WTC11 (cell line): ENCODE measurements at regions not wholly inside any gene's neighbourhood (a gene's known extent, or its start where the extent isn't known, plus 50 kb on each side); places are given as distances from the start of the nearest gene placed in this dataset.

Source experiments
- ATAC-seq: fragments of 200-7000 bp; cut with Tn5 transposase; 2 replicates; pipeline ENCODE4 v1.10.0; 2021; ENCODE audit warnings: mild to moderate bottlenecking, moderate library complexity
- CTCF ChIA-PET: fragments of 300-600 bp; sonication (Branson Sonifier 250); formaldehyde crosslinking; loops from one replicate; lab custom pipeline; 2021; ENCODE audit warnings: antibody characterized with exemption; lab: Charles Lee
- POLR2A ChIA-PET: fragments of 350-600 bp; sonication (Branson Sonifier 250); formaldehyde crosslinking; loops from one replicate; lab custom pipeline; 2021; ENCODE audit warnings: antibody characterized with exemption; lab: Charles Lee
- DNase-seq: peaks from one replicate; pipeline ENCODE4 v3.0.0; 2021; ENCODE audit warnings: low spot score
- H3K27ac Mint-ChIP-seq: 2 replicates; pipeline ENCODE4 v1.8.0; 2021; ENCODE audit warnings: mixed read lengths
- H3K27me3 Mint-ChIP-seq: 2 replicates; pipeline ENCODE4 v1.8.0; 2021; ENCODE audit warnings: low read depth, mild to moderate bottlenecking, moderate library complexity, mixed read lengths
- H3K36me3 Mint-ChIP-seq: 2 replicates; pipeline ENCODE4 v1.8.0; 2021; ENCODE audit warnings: mixed read lengths
- H3K4me1 Mint-ChIP-seq: 2 replicates; pipeline ENCODE4 v1.8.0; 2022; ENCODE audit warnings: mixed read lengths
- H3K4me3 Mint-ChIP-seq: 2 replicates; pipeline ENCODE4 v1.8.0; 2021; ENCODE audit warnings: mild to moderate bottlenecking, moderate library complexity, mixed read lengths
- H3K9me3 Mint-ChIP-seq: 2 replicates; pipeline ENCODE4 v1.8.0; 2021; ENCODE audit warnings: mixed read lengths
- ELF4 ChIP-seq: sonication (generic); formaldehyde crosslinking; IDR thresholded peaks from 2 replicates; pipeline ENCODE4 v1.8.1; 2022; ENCODE audit warnings: low read depth, mild to moderate bottlenecking, moderate library complexity, missing genetic modification reagents
- ETV6 ChIP-seq: sonication (generic); formaldehyde crosslinking; IDR thresholded peaks from 2 replicates; pipeline ENCODE4 v1.8.1; 2022; ENCODE audit warnings: mild to moderate bottlenecking, missing genetic modification reagents
- FOXP1 ChIP-seq: sonication (generic); formaldehyde crosslinking; IDR thresholded peaks from 2 replicates; pipeline ENCODE4 v1.8.0; 2022; ENCODE audit warnings: missing genetic modification reagents, mild to moderate bottlenecking, moderate library complexity, borderline replicate concordance
- JAZF1 ChIP-seq: fragments of 250-450 bp; sonication (Bioruptor Pico); IDR thresholded peaks from 2 replicates; pipeline ENCODE4 v1.9.0; 2021; ENCODE audit warnings: moderate library complexity, mild to moderate bottlenecking, inconsistent platforms
- NFYB ChIP-seq: sonication (generic); formaldehyde crosslinking; conservative IDR thresholded peaks from 2 replicates; pipeline ENCODE4 v1.8.0; 2022; ENCODE audit warnings: low read depth, missing genetic modification reagents
- NR3C1 ChIP-seq: sonication (generic); formaldehyde crosslinking; conservative IDR thresholded peaks from 2 replicates; pipeline ENCODE4 v1.8.1; 2023; ENCODE audit warnings: low read depth, mild to moderate bottlenecking, missing genetic modification reagents
- OVOL2 ChIP-seq: fragments of 250-450 bp; sonication (Bioruptor Pico); IDR thresholded peaks from 2 replicates; pipeline ENCODE4 v1.9.0; 2021; ENCODE audit warnings: mild to moderate bottlenecking, borderline replicate concordance
- PRRX2 ChIP-seq: fragments of 250-450 bp; sonication (Bioruptor Pico); IDR thresholded peaks from 2 replicates; pipeline ENCODE4 v1.8.0; 2021; ENCODE audit warnings: mild to moderate bottlenecking
- TEAD1 ChIP-seq: sonication (generic); formaldehyde crosslinking; IDR thresholded peaks from 2 replicates; pipeline ENCODE4 v1.8.0; 2022; ENCODE audit warnings: mild to moderate bottlenecking, missing genetic modification reagents
- ZBTB21 ChIP-seq: sonication (generic); formaldehyde crosslinking; IDR thresholded peaks from 2 replicates; pipeline ENCODE4 v1.8.1; 2023; ENCODE audit warnings: mild to moderate bottlenecking, missing genetic modification reagents, borderline replicate concordance
- ZNF232 ChIP-seq: sonication (generic); formaldehyde crosslinking; IDR thresholded peaks from 2 replicates; pipeline ENCODE4 v1.8.0; 2022; ENCODE audit warnings: mild to moderate bottlenecking, missing genetic modification reagents
- ZNF396 ChIP-seq: fragments of 250-450 bp; sonication (Bioruptor Pico); IDR thresholded peaks from 2 replicates; pipeline ENCODE4 v1.8.0; 2021; ENCODE audit warnings: mild to moderate bottlenecking, moderate library complexity, borderline replicate concordance
- TF ChIP-seq, protein P1 (sequence below): sonication (generic); formaldehyde crosslinking; IDR thresholded peaks from 2 replicates; pipeline ENCODE4 v1.8.0; 2022; ENCODE audit warnings: mild to moderate bottlenecking, missing genetic modification reagents
- TF ChIP-seq, protein P2 (sequence below): sonication (generic); formaldehyde crosslinking; IDR thresholded peaks from 2 replicates; pipeline ENCODE4 v1.8.0; 2022; ENCODE audit warnings: mild to moderate bottlenecking, missing genetic modification reagents
- TF ChIP-seq, protein P3 (sequence below): fragments of 250-450 bp; sonication (Bioruptor Pico); IDR thresholded peaks from 2 replicates; pipeline ENCODE4 v1.9.0; 2021; ENCODE audit warnings: mild to moderate bottlenecking
- TF ChIP-seq, protein P4 (sequence below): sonication (generic); formaldehyde crosslinking; IDR thresholded peaks from 2 replicates; pipeline ENCODE4 v1.8.1; 2022; ENCODE audit warnings: low read depth, missing genetic modification reagents, borderline replicate concordance
- TF ChIP-seq, protein P5 (sequence below): sonication (generic); formaldehyde crosslinking; IDR thresholded peaks from 2 replicates; pipeline ENCODE4 v1.8.1; 2022; ENCODE audit warnings: mild to moderate bottlenecking, missing genetic modification reagents, moderate library complexity, borderline replicate concordance
- TF ChIP-seq, protein P6 (sequence below): sonication (generic); formaldehyde crosslinking; IDR thresholded peaks from 2 replicates; pipeline ENCODE4 v1.8.1; 2023; ENCODE audit warnings: mild to moderate bottlenecking, missing genetic modification reagents, moderate library complexity
- TF ChIP-seq, protein P7 (sequence below): sonication (generic); formaldehyde crosslinking; IDR thresholded peaks from 2 replicates; pipeline ENCODE4 v1.8.1; 2022; ENCODE audit warnings: mild to moderate bottlenecking, moderate library complexity, missing genetic modification reagents
- TF ChIP-seq, protein P8 (sequence below): fragments of 250-450 bp; sonication (Bioruptor Pico); IDR thresholded peaks from 2 replicates; pipeline ENCODE4 v1.9.0; 2021; ENCODE audit warnings: moderate library complexity, mild to moderate bottlenecking, inconsistent platforms, borderline replicate concordance
- TF ChIP-seq, protein P9 (sequence below): fragments of 250-450 bp; sonication (Bioruptor Pico); IDR thresholded peaks from 2 replicates; pipeline ENCODE4 v1.8.0; 2021; ENCODE audit warnings: mild to moderate bottlenecking

DNA sequence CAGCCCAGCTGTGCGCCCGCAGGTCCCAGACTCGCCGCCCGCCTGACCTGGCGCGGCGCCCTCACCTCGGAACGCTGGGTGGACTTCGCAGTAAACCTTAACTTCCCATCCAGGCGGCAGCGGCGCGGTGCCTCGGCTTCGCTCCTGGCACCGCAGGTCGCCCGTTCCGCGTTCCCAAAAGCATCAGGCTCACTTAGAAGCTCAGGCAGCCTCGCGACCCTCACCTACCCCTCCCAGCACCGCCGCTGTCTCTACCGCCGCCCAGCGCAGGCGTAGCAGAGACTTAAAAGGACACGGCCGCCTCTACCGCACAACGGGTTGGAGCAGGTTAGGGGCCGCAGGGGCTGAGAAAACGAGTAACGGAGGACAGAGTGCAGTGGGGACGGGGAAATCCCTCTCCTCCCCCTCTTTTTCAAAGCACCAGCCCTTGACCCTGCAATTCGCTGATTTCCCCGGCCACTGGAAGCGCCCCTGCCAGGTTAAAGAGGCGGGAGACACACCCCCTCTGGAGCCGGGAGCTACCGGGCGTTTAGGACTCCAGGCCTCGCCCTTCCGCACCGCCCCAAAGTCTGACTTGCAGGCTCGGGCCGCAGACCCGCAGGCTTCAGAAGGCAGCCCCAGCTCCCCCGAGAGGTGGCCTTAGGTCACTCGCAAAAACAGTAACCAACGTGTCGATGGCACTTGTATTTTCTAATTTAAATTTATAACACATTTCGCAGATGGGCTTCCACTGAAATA, 328.5 kb downstream of the FAM72C start:
- Mint-ChIP-seq H3K36me3 (peaks cover 47% of the 10 kb centered on the region), H3K27ac (no peak overlapping the region), H3K4me1 (no peaks in the 10 kb centered on the region), H3K4me3 (no peak overlapping the region), H3K27me3 (peaks cover 22% of the 10 kb centered on the region), H3K9me3 (peaks cover 53% of the 10 kb centered on the region)
- no peak for DNase-seq
- ChIA-PET POLR2A (no interaction called here), CTCF (no interaction called here)
- TF ChIP-seq, protein P1, sequence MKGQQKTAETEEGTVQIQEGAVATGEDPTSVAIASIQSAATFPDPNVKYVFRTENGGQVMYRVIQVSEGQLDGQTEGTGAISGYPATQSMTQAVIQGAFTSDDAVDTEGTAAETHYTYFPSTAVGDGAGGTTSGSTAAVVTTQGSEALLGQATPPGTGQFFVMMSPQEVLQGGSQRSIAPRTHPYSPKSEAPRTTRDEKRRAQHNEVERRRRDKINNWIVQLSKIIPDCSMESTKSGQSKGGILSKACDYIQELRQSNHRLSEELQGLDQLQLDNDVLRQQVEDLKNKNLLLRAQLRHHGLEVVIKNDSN (CRISPR knock-in tag), result no peak
- TF ChIP-seq, protein P2, sequence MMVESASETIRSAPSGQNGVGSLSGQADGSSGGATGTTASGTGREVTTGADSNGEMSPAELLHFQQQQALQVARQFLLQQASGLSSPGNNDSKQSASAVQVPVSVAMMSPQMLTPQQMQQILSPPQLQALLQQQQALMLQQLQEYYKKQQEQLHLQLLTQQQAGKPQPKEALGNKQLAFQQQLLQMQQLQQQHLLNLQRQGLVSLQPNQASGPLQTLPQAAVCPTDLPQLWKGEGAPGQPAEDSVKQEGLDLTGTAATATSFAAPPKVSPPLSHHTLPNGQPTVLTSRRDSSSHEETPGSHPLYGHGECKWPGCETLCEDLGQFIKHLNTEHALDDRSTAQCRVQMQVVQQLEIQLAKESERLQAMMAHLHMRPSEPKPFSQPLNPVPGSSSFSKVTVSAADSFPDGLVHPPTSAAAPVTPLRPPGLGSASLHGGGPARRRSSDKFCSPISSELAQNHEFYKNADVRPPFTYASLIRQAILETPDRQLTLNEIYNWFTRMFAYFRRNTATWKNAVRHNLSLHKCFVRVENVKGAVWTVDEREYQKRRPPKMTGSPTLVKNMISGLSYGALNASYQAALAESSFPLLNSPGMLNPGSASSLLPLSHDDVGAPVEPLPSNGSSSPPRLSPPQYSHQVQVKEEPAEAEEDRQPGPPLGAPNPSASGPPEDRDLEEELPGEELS (CRISPR knock-in tag), result no peak
- ATAC-seq, result no peak

DNA sequence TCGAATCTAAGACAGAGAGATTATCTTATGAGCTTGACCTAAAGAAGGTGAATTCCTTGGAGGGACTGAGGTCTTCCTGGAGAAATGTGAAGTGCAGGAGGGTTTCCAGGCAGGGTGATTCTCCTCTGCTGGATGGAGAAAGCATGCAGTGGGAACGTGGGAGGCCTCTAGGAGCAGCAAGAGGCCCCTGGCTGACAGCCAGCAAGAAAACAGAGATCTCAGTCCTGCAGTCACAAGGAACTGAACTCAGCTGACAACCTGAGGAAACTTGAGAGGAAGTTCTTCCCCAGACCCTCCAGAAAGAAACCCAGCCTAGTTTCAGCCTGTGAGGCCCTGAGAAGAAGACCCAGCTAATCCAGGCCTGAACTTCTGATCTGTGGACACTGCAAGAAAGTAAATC, 345.9 kb downstream of the FAM72C start:
- ATAC-seq (no peak), DNase-seq (no peak)
- H3K36me3 Mint-ChIP-seq, result peaks cover 60% of the 10 kb centered on the region
- no peak overlapping the region for H3K27ac Mint-ChIP-seq
- TF ChIP-seq, protein P3, sequence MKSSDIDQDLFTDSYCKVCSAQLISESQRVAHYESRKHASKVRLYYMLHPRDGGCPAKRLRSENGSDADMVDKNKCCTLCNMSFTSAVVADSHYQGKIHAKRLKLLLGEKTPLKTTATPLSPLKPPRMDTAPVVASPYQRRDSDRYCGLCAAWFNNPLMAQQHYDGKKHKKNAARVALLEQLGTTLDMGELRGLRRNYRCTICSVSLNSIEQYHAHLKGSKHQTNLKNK (CRISPR knock-in tag), result no peak
- TF ChIP-seq ELF4 (no peak), PRRX2 (CRISPR knock-in tag) (no peak), NR3C1 (no peak), ZNF232 (no peak), ZBTB21 (no peak), JAZF1 (no peak), ETV6 (no peak), ZNF396 (CRISPR knock-in tag) (no peak), NFYB (CRISPR knock-in tag) (no peak), TEAD1 (CRISPR knock-in tag) (no peak), FOXP1 (CRISPR knock-in tag) (no peak), OVOL2 (CRISPR knock-in tag) (no peak)
- TF ChIP-seq, protein P4, sequence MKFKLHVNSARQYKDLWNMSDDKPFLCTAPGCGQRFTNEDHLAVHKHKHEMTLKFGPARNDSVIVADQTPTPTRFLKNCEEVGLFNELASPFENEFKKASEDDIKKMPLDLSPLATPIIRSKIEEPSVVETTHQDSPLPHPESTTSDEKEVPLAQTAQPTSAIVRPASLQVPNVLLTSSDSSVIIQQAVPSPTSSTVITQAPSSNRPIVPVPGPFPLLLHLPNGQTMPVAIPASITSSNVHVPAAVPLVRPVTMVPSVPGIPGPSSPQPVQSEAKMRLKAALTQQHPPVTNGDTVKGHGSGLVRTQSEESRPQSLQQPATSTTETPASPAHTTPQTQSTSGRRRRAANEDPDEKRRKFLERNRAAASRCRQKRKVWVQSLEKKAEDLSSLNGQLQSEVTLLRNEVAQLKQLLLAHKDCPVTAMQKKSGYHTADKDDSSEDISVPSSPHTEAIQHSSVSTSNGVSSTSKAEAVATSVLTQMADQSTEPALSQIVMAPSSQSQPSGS, result no peak
- TF ChIP-seq, protein P5, sequence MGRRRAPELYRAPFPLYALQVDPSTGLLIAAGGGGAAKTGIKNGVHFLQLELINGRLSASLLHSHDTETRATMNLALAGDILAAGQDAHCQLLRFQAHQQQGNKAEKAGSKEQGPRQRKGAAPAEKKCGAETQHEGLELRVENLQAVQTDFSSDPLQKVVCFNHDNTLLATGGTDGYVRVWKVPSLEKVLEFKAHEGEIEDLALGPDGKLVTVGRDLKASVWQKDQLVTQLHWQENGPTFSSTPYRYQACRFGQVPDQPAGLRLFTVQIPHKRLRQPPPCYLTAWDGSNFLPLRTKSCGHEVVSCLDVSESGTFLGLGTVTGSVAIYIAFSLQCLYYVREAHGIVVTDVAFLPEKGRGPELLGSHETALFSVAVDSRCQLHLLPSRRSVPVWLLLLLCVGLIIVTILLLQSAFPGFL (CRISPR knock-in tag), result no peak
- TF ChIP-seq, protein P6, sequence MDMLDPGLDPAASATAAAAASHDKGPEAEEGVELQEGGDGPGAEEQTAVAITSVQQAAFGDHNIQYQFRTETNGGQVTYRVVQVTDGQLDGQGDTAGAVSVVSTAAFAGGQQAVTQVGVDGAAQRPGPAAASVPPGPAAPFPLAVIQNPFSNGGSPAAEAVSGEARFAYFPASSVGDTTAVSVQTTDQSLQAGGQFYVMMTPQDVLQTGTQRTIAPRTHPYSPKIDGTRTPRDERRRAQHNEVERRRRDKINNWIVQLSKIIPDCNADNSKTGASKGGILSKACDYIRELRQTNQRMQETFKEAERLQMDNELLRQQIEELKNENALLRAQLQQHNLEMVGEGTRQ (CRISPR knock-in tag), result no peak
- TF ChIP-seq, protein P7, sequence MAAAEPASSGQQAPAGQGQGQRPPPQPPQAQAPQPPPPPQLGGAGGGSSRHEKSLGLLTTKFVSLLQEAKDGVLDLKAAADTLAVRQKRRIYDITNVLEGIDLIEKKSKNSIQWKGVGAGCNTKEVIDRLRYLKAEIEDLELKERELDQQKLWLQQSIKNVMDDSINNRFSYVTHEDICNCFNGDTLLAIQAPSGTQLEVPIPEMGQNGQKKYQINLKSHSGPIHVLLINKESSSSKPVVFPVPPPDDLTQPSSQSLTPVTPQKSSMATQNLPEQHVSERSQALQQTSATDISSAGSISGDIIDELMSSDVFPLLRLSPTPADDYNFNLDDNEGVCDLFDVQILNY, result no peak
- TF ChIP-seq, protein P8, sequence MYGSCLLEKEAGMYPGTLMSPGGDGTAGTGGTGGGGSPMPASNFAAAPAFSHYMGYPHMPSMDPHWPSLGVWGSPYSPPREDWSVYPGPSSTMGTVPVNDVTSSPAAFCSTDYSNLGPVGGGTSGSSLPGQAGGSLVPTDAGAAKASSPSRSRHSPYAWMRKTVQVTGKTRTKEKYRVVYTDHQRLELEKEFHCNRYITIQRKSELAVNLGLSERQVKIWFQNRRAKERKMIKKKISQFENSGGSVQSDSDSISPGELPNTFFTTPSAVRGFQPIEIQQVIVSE (CRISPR knock-in tag), result no peak
- TF ChIP-seq, protein P9, sequence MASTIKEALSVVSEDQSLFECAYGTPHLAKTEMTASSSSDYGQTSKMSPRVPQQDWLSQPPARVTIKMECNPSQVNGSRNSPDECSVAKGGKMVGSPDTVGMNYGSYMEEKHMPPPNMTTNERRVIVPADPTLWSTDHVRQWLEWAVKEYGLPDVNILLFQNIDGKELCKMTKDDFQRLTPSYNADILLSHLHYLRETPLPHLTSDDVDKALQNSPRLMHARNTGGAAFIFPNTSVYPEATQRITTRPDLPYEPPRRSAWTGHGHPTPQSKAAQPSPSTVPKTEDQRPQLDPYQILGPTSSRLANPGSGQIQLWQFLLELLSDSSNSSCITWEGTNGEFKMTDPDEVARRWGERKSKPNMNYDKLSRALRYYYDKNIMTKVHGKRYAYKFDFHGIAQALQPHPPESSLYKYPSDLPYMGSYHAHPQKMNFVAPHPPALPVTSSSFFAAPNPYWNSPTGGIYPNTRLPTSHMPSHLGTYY (CRISPR knock-in tag), result no peak
- H3K9me3 Mint-ChIP-seq, result peaks cover 87% of the 10 kb centered on the region
- CTCF ChIA-PET, result no interaction called here
- H3K4me1 Mint-ChIP-seq, result no peaks in the 10 kb centered on the region
- peaks cover 7% of the 10 kb centered on the region; the same call in 1 of the 2 replicates for H3K27me3 Mint-ChIP-seq
- POLR2A ChIA-PET, result no interaction called here
- no peak overlapping the region for H3K4me3 Mint-ChIP-seq
